ENCODE measurements at regions not wholly inside any gene's neighbourhood (a gene's known extent, or its start where the extent isn't known, plus 50 kb on each side); places are given as distances from the start of the nearest gene placed in this dataset.

- Histone ChIP-seq H3K9me3 (ENCODE audit: control insufficient read depth, insufficient read depth, low read length) (no peaks in the 10 kb centered on the region), H3K36me3 (ENCODE audit: control insufficient read depth, insufficient read depth, low read length) (no peaks in the 10 kb centered on the region), H3K79me1 (ENCODE audit: low read depth in 1 of 2, low read length in 2 of 2) (no peaks in the 10 kb centered on the region), H3K4me2 (ENCODE audit: low read depth, low read length) (no peak overlapping the region), H3K23ac (ENCODE audit: low read depth, low read length) (no peak overlapping the region), H3K4ac (ENCODE audit: low read depth, low read length) (no peak overlapping the region), H2BK15ac (ENCODE audit: low read depth, low read length) (no peak overlapping the region), H4K91ac (ENCODE audit: insufficient read depth, low read depth, low read length) (no peak overlapping the region), H3K9ac (ENCODE audit: low read depth, low read length) (no peak overlapping the region), H2AK9ac (replicated peaks; ENCODE audit: low read depth, low read length, poor library complexity) (no peak overlapping the region), H2AFZ (replicated peaks; ENCODE audit: low read length, poor library complexity) (no peak overlapping the region), H2BK20ac (ENCODE audit: low read depth, low read length) (no peak overlapping the region), H3K27me3 (ENCODE audit: control insufficient read depth, insufficient read depth, low read length) (no peaks in the 10 kb centered on the region), H4K5ac (ENCODE audit: low read depth, low read length) (no peak overlapping the region), H4K20me1 (ENCODE audit: insufficient read depth, low read length) (no peaks in the 10 kb centered on the region), H3K27ac (ENCODE audit: insufficient read depth, low read length) (no peak overlapping the region), H3K56ac (ENCODE audit: extremely low read depth, insufficient read depth, low read length) (no peak overlapping the region), H4K8ac (ENCODE audit: low read depth in 2 of 2, low read length in 2 of 2) (no peak overlapping the region), H3K18ac (ENCODE audit: low read depth, low read length) (no peak overlapping the region), H3K4me3 (ENCODE audit: insufficient read depth, low read depth, low read length) (no peak overlapping the region), H2BK120ac (ENCODE audit: low read depth, low read length) (no peak overlapping the region), H3K9me1 (ENCODE audit: insufficient read depth, low read length) (peaks cover 4% of the 10 kb centered on the region; the same call in 1 of the 2 replicates), H2AK5ac (ENCODE audit: low read depth, low read length) (no peak overlapping the region), H3K14ac (replicated peaks; ENCODE audit: low read depth, low read length) (no peak overlapping the region), H2BK5ac (ENCODE audit: low read depth, low read length, poor library complexity, severe bottlenecking) (no peak overlapping the region), H3K4me1 (ENCODE audit: control insufficient read depth, insufficient read depth, low read length) (peaks cover 6% of the 10 kb centered on the region)
- CTCF ChIA-PET, result interaction anchor here (1.0 kb wide), 1 partner anchor 182 kb away, joined by 4 read pairs; no protein-coding TSS in a partner anchor
- in situ Hi-C loops (cut with MboI; ENCODE audit: low sequenced_read_pairs) (no loop called here), intact Hi-C loops (cut with micrococcal nuclease) (no loop called here), dilution Hi-C loops (cut with HindIII; ENCODE audit: low sequenced_read_pairs, unreplicated experiment) (no loop called here)
- no CpG with 5 or more reads among the region's 5 CpGs for WGBS, 2 experiments (ENCODE audit: extremely low coverage in 2 of 2, insufficient read length in 1 of 2)
- POLR2A ChIA-PET (ENCODE audit: unreplicated experiment), result no interaction called here
- BruUV-seq (replicated peaks), result no TSS peak
- ATAC-seq (ENCODE audit: low read depth) (no peak), DNase-seq (no peak)
- TF ChIP-seq MAZ (IDR thresholded peaks at IDR 0.05; ENCODE audit: borderline replicate concordance, low read depth, low read length) (no peak), BHLHE40 (IDR thresholded peaks at IDR 0.05; ENCODE audit: low read depth, low read length) (no peak), CTCF (conservative IDR thresholded peaks at IDR 0.05; ENCODE audit: low read depth, low read length) (no peak), RFX5 (IDR thresholded peaks at IDR 0.05; ENCODE audit: low read depth, low read length) (no peak), MXI1 (IDR thresholded peaks at IDR 0.05; ENCODE audit: borderline replicate concordance, low read depth, low read length) (no peak), RAD21 (IDR thresholded peaks at IDR 0.05; ENCODE audit: low read length) (no peak), MAFK (IDR thresholded peaks at IDR 0.05; ENCODE audit: low read depth, low read length) (no peak)
Measured at GRCh38 chr1:65505547-65506300, 85.3 kb downstream of the LEPR start.
